Pancreas (tissue), 10 donors: ENCODE measurements at regions not wholly inside any gene's neighbourhood (a gene's known extent, or its start where the extent isn't known, plus 50 kb on each side); places are given as distances from the start of the nearest gene placed in this dataset.

Experiments used
- ATAC-seq, 4 donors: fragments of 200-7000 bp; cut with Tn5 transposase; one replicate each; pipeline versions ENCODE4 v1.8.0 to v1.9.1; 2020; ENCODE audit warnings: mild to moderate bottlenecking in 4 of 4, moderate library complexity in 4 of 4
- DNase-seq, 6 donors: peaks; one replicate each; pipeline ENCODE4 v3.0.0-alpha.2; 2020
- FAIRE-seq: peaks from 2 replicates; lab custom pipeline; 2012; peaks lifted over from hg19 to GRCh38; lab: Jason Lieb, UNC
- H3K27ac ChIP-seq, 4 donors: fragments of 200-600 bp; sonication (generic); 1 replicate in 3 of 4; 2 replicates in 1 of 4; pipeline versions ENCODE4 v1.5.0 to v1.8.0; 2020
- H3K27me3 ChIP-seq, 4 donors: fragments of 200-600 bp; one replicate each; pipeline ENCODE4 v1.8.0; 2021
- H3K36me3 ChIP-seq, 3 donors: fragments of 200-600 bp; sonication (generic) in 1 of 3; one replicate each; pipeline versions ENCODE4 v1.5.0 to v1.8.0; 2020 to 2021
- H3K4me1 ChIP-seq, 3 donors: fragments of 200-600 bp; one replicate each; pipeline ENCODE4 v1.8.0; 2021
- H3K4me3 ChIP-seq, 4 donors: fragments of 200-600 bp; sonication (generic) in 2 of 4; one replicate each; pipeline versions ENCODE4 v1.5.0 to v1.8.0; 2020 to 2021
- H3K9me3 ChIP-seq, 4 donors: fragments of 200-600 bp; one replicate each; pipeline ENCODE4 v1.8.0; 2021
- WGBS, 2 donors: extraction: QIAGEN DNeasy Blood & Tissue Kit; methylation state at CpG; one replicate each; pipeline ENCODE4 v1.1.7; 2013; 5-methylcytosine and 5-hydroxymethylcytosine counted together
- intact Hi-C, 3 donors: fragments of 100-400 bp; cut with DNase I; formaldehyde crosslinking; loops; one replicate each; pipeline versions ENCODE4 v1.11.1 to v1.14.2; 2022
- TF ChIP-seq, protein P1 (sequence below), 4 donors: fragments of 200-600 bp; sonication (generic) in 3 of 4; IDR thresholded peaks; one replicate each; pipeline versions ENCODE4 v1.5.0 to v1.8.0; 2021; ENCODE audit warnings: antibody characterized with exemption in 4 of 4
- donor health status: healthy with polysubstance abuse.
- donor health status: DM: no; HTN: no; CAD: no; lungs with moderate emphysema.
- donor health status: DM: no; HTN: no; CAD: no.
- donor health status: control.
- donor health status: control.
- donor health status: Bipolar disorder and iron deficiency.
- donor health status: DM: yes; HTN: yes; CAD: no.
- donor health status: DM: no; HTN: no; CAD: no.
- donor health status: DM: no; HTN: no; CAD: no.
- donor health status: DM: yes; HTN: yes; CAD: no.

- intact Hi-C loops, result no loop called here
- ATAC-seq (peak in 1 of 4 donors; percentile 11), FAIRE-seq (no peak), DNase-seq (no peak)
- TF ChIP-seq, protein P1, sequence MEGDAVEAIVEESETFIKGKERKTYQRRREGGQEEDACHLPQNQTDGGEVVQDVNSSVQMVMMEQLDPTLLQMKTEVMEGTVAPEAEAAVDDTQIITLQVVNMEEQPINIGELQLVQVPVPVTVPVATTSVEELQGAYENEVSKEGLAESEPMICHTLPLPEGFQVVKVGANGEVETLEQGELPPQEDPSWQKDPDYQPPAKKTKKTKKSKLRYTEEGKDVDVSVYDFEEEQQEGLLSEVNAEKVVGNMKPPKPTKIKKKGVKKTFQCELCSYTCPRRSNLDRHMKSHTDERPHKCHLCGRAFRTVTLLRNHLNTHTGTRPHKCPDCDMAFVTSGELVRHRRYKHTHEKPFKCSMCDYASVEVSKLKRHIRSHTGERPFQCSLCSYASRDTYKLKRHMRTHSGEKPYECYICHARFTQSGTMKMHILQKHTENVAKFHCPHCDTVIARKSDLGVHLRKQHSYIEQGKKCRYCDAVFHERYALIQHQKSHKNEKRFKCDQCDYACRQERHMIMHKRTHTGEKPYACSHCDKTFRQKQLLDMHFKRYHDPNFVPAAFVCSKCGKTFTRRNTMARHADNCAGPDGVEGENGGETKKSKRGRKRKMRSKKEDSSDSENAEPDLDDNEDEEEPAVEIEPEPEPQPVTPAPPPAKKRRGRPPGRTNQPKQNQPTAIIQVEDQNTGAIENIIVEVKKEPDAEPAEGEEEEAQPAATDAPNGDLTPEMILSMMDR (IDR thresholded peaks at IDR 0.05), result no peak
- Histone ChIP-seq H3K4me1 (peaks cover 0 to 3% (median 0%) of the 10 kb centered on the region in 3 donors), H3K9me3 (no peaks in the 10 kb centered on the region), H3K36me3 (no peaks in the 10 kb centered on the region), H3K27ac (no peak overlapping the region), H3K27me3 (no peaks in the 10 kb centered on the region), H3K4me3 (no peak overlapping the region)
- WGBS, 2 donors, result 13 to 26% methylated on average over 2 of the region's 2 CpGs
Observed at GRCh38 chr13:79668201-79668752, 187.3 kb downstream of the NDFIP2 start.

GRCh38 chr13:79667771-79668170 is 186.8 kb downstream of the NDFIP2 start:
- FAIRE-seq, result no peak
- H3K27ac ChIP-seq, result no peak overlapping the region
- H3K36me3 ChIP-seq, result no peaks in the 10 kb centered on the region
- no peak for DNase-seq
- peaks cover 0 to 3% (median 2%) of the 10 kb centered on the region in 3 donors for H3K4me1 ChIP-seq
- no peak for ATAC-seq
- intact Hi-C loops, result no loop called here
- no peak overlapping the region for H3K4me3 ChIP-seq
- WGBS, 2 donors, result 86 to 87% methylated on average over 2 of the region's 2 CpGs
- TF ChIP-seq, protein P1 (IDR thresholded peaks at IDR 0.05), result no peak
- no peaks in the 10 kb centered on the region for H3K9me3 ChIP-seq
- no peaks in the 10 kb centered on the region for H3K27me3 ChIP-seq

- ATAC-seq (no peak), FAIRE-seq (no peak), DNase-seq (no peak)
- Histone ChIP-seq H3K36me3 (no peaks in the 10 kb centered on the region), H3K27ac (no peak overlapping the region), H3K4me1 (peaks cover 0 to 12% (median 7%) of the 10 kb centered on the region in 3 donors), H3K27me3 (no peaks in the 10 kb centered on the region), H3K4me3 (no peak overlapping the region), H3K9me3 (no peaks in the 10 kb centered on the region)
- TF ChIP-seq, protein P1 (IDR thresholded peaks at IDR 0.05), result no peak
- intact Hi-C loops, result no loop called here
- 87 to 94% methylated on average over 6 of the region's 6 CpGs for WGBS, 2 donors
Observed at GRCh38 chr13:79663977-79664636, 183.2 kb downstream of the NDFIP2 start.

DNA sequence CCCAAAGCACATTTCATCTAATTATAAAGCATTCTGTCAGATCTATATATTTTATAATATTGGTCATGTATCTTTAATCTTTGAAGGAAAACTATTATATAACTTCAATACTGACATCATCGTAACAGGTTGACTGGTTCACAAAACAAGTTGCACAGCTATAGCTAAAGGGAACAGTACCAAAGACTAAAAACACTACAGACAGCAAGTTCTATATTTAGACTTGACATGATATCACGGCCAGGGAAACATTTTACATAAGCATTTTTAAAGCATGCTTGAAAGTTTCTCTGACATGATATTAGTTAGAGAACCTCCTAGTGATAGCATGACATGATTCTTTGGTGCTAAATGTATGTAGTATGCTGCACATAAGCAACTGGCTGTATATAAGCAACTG is 182.5 kb downstream of the NDFIP2 start:
- Histone ChIP-seq H3K4me3 (no peak overlapping the region), H3K36me3 (no peaks in the 10 kb centered on the region), H3K9me3 (no peaks in the 10 kb centered on the region), H3K4me1 (peaks cover 4 to 17% (median 7%) of the 10 kb centered on the region in 3 donors), H3K27me3 (no peaks in the 10 kb centered on the region), H3K27ac (no peak overlapping the region)
- intact Hi-C loops, result no loop called here
- FAIRE-seq (no peak), ATAC-seq (peak; percentile 31 to 43 (median 34)), DNase-seq (no peak)
- TF ChIP-seq, protein P1 (IDR thresholded peaks at IDR 0.05), result no peak
- 7 to 15% methylated on average over 2 of the region's 2 CpGs for WGBS, 2 donors

GRCh38 chr13:79662882-79663281 is 181.9 kb downstream of the NDFIP2 start:
- peak in 1 of 6 donors; percentile 20 for DNase-seq

More at GRCh38 chr13:79662882-79663281, 181.9 kb downstream of the NDFIP2 start:
- Histone ChIP-seq H3K36me3 (no peaks in the 10 kb centered on the region), H3K27ac (no peak overlapping the region), H3K4me1 (peaks cover 7 to 17% (median 8%) of the 10 kb centered on the region in 3 donors), H3K4me3 (no peak overlapping the region), H3K27me3 (no peaks in the 10 kb centered on the region), H3K9me3 (no peaks in the 10 kb centered on the region)
- TF ChIP-seq, protein P1 (IDR thresholded peaks at IDR 0.05), result no peak
- FAIRE-seq (peak; percentile 59), ATAC-seq (peak; percentile 49 to 77 (median 74))
- 2 to 6% methylated on average over 3 of the region's 3 CpGs for WGBS, 2 donors
- intact Hi-C loops, result no loop called here
